NCI-H187 treated with DMSO at 0.1 percent for 48 hours (cell line): ENCODE measurements at regions not wholly inside any gene's neighbourhood (a gene's known extent, or its start where the extent isn't known, plus 50 kb on each side); places are given as distances from the start of the nearest gene placed in this dataset.

Experiments
- DNase-seq: peaks from one replicate; lab custom pipeline; 2025; lab: John Stamatoyannopoulos, UW

GRCh38 chr3:188940573-188940932, 231.2 kb upstream of the TPRG1 start:
- no peak for DNase-seq

GRCh38 chr3:188941103-188941502, 230.7 kb upstream of the TPRG1 start:
- DNase-seq = no peak

- no peak for DNase-seq
Observed at GRCh38 chr3:188942191-188942590, 229.6 kb upstream of the TPRG1 start.

GRCh38 chr3:188943591-188943990, 228.2 kb upstream of the TPRG1 start:
- no peak for DNase-seq

- no peak for DNase-seq
Observed at GRCh38 chr3:188944108-188944507, 227.7 kb upstream of the TPRG1 start.

- no peak for DNase-seq
Observed at GRCh38 chr3:188946351-188947240, 225.2 kb upstream of the TPRG1 start.

- peak; percentile 77 for DNase-seq
Observed at GRCh38 chr3:188947401-188948280, 224.1 kb upstream of the TPRG1 start.

- DNase-seq = no peak
Observed at GRCh38 chr3:188948281-188948996, 223.3 kb upstream of the TPRG1 start.

GRCh38 chr3:188948997-188949389, 222.8 kb upstream of the TPRG1 start:
- no peak for DNase-seq

GRCh38 chr3:188949456-188949855, 222.3 kb upstream of the TPRG1 start:
- DNase-seq = no peak

- DNase-seq = no peak
Observed at GRCh38 chr3:188949996-188950395, 221.8 kb upstream of the TPRG1 start.

GRCh38 chr3:188950832-188951489, 220.8 kb upstream of the TPRG1 start:
- no peak for DNase-seq

GRCh38 chr3:188951734-188952133, 220.0 kb upstream of the TPRG1 start:
- no peak for DNase-seq

- peak; percentile 23 for DNase-seq
Observed at GRCh38 chr3:188954590-188955208, 217.1 kb upstream of the TPRG1 start.

- no peak for DNase-seq
Observed at GRCh38 chr3:188955919-188956318, 215.9 kb upstream of the TPRG1 start.

GRCh38 chr3:188956839-188957489, 214.8 kb upstream of the TPRG1 start:
- DNase-seq = no peak

- DNase-seq = no peak
Observed at GRCh38 chr3:188959013-188959412, 212.8 kb upstream of the TPRG1 start.

GRCh38 chr3:188962253-188963247, 209.2 kb upstream of the TPRG1 start:
- DNase-seq = no peak

- DNase-seq = no peak
Observed at GRCh38 chr3:188964957-188965356, 206.8 kb upstream of the TPRG1 start.

GRCh38 chr3:188972310-188972709, 199.5 kb upstream of the TPRG1 start:
- DNase-seq = no peak
